ENCODE measurements at regions not wholly inside any gene's neighbourhood (a gene's known extent, or its start where the extent isn't known, plus 50 kb on each side); places are given as distances from the start of the nearest gene placed in this dataset.

DNA sequence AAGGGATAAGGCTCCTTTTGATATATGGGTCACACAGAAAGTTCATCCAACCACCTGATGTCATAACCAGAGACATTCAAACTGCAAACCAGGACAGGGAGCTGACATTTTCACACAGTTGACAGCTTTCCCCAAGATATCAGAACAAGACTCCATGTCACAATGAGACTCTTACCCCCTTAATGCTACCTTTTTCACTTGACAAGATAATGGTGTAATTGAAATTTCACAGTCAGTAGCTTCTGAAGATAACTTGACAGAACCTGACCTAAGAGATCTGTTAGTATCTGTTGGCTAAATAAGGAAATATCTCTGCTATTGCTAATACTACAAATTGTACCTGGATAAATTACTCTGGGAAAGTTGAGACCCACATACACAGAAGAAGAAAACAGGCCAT lies 187.3 kb downstream of the C12orf50 start:
- TF ChIP-seq CTCF (IDR thresholded peaks at IDR 0.05) (no peak), EZH2 (IDR thresholded peaks at IDR 0.05; ENCODE audit: borderline replicate concordance, insufficient read depth, low read depth, low read length, poor library complexity, severe bottlenecking) (no peak)

Measured in B cell (primary cell).